GM23338 (cell line): ENCODE measurements at regions not wholly inside any gene's neighbourhood (a gene's known extent, or its start where the extent isn't known, plus 50 kb on each side); places are given as distances from the start of the nearest gene placed in this dataset.

Source experiments
- ATAC-seq: fragments of 200-7000 bp; cut with Tn5 transposase; 3 replicates; pipeline ENCODE4 v1.9.1; 2020
- DNase-seq: peaks from one replicate; pipeline ENCODE4 v3.0.0-alpha.2; 2015; ENCODE audit warnings: low spot score
- H2AFZ ChIP-seq: fragments of 200-600 bp; sonication (generic); 2 replicates; pipeline ENCODE4 v1.8.0; 2016; ENCODE audit warnings: antibody characterized with exemption, mild to moderate bottlenecking, moderate library complexity
- H3F3A ChIP-seq: fragments of 200-600 bp; sonication (generic); replicated peaks from 2 replicates; pipeline ENCODE4 v1.8.0; 2017; ENCODE audit warnings: antibody characterized with exemption, mixed run types, low read depth
- H3K27ac ChIP-seq: fragments of 200-600 bp; sonication (generic); 2 replicates; pipeline ENCODE4 v1.6.1; 2016; ENCODE audit warnings: low read depth
- H3K27me3 ChIP-seq: fragments of 200-600 bp; sonication (generic); 2 replicates; pipeline ENCODE4 v1.8.0; 2016; ENCODE audit warnings: mild to moderate bottlenecking, mixed run types, moderate library complexity; ENCODE audit not compliant: insufficient read depth
- H3K36me3 ChIP-seq: fragments of 200-600 bp; sonication (generic); 2 replicates; pipeline ENCODE4 v1.8.0; 2016; ENCODE audit warnings: mild to moderate bottlenecking; ENCODE audit not compliant: insufficient read depth
- H3K4me1 ChIP-seq: fragments of 200-600 bp; sonication (generic); 2 replicates; pipeline ENCODE4 v1.8.0; 2016; ENCODE audit warnings: mild to moderate bottlenecking, moderate library complexity; ENCODE audit not compliant: insufficient read depth
- H3K4me2 ChIP-seq: fragments of 200-600 bp; sonication (generic); 2 replicates; pipeline ENCODE4 v1.7.1; 2017; ENCODE audit warnings: mixed run types
- H3K4me3 ChIP-seq: fragments of 200-600 bp; sonication (generic); 2 replicates; pipeline ENCODE4 v1.6.1; 2016; ENCODE audit warnings: mixed run types
- H3K79me2 ChIP-seq: fragments of 200-600 bp; sonication (generic); replicated peaks from 2 replicates; pipeline ENCODE4 v1.8.0; 2017; ENCODE audit warnings: mild to moderate bottlenecking; ENCODE audit not compliant: insufficient read depth
- H3K9me2 ChIP-seq: fragments of 200-600 bp; sonication (generic); 2 replicates; pipeline ENCODE4 v1.8.0; 2017; ENCODE audit not compliant: insufficient read depth
- H4K20me1 ChIP-seq: fragments of 200-600 bp; sonication (generic); replicated peaks from 2 replicates; pipeline ENCODE4 v1.8.0; 2017; ENCODE audit warnings: mild to moderate bottlenecking; ENCODE audit not compliant: insufficient read depth
- H3K27ac Mint-ChIP-seq: 2 replicates; pipeline ENCODE4 v1.8.0; 2020; ENCODE audit warnings: inconsistent platforms, mild to moderate bottlenecking, moderate library complexity, mixed read lengths
- H3K27me3 Mint-ChIP-seq: 3 replicates; pipeline ENCODE4 v1.8.0; 2022; ENCODE audit warnings: low read depth, mild to moderate bottlenecking, moderate library complexity, mixed read lengths, inconsistent platforms; ENCODE audit not compliant: insufficient read depth, poor library complexity
- H3K36me3 Mint-ChIP-seq: 3 replicates; pipeline ENCODE4 v1.8.0; 2021; ENCODE audit warnings: low read depth, mild to moderate bottlenecking, inconsistent platforms, moderate library complexity, mixed read lengths
- H3K4me1 Mint-ChIP-seq: 3 replicates; pipeline ENCODE4 v1.8.0; 2020; ENCODE audit warnings: mild to moderate bottlenecking, inconsistent platforms, mixed read lengths
- H3K4me3 Mint-ChIP-seq: 3 replicates; pipeline ENCODE4 v1.8.0; 2021; ENCODE audit warnings: moderate library complexity, mild to moderate bottlenecking, inconsistent platforms, mixed read lengths
- H3K9me3 Mint-ChIP-seq: 3 replicates; pipeline ENCODE4 v1.8.0; 2020; ENCODE audit warnings: moderate library complexity, mild to moderate bottlenecking, inconsistent platforms, mixed read lengths
- CREB1 ChIP-seq: fragments of 250-450 bp; sonication (Bioruptor Pico); IDR thresholded peaks from 2 replicates; pipeline ENCODE4 v1.5.0; 2020; ENCODE audit warnings: low read depth, mild to moderate bottlenecking, moderate library complexity
- CTCF ChIP-seq, 2 experiments: fragments of 200-600 bp in 1 of 2; sonication (generic) in 1 of 2; conservative IDR thresholded peaks; 2 replicates each; pipeline versions ENCODE4 v1.5.1 to v1.6.1; 2016 to 2017; ENCODE audit warnings: antibody characterized with exemption in 2 of 2, low read depth in 2 of 2, mild to moderate bottlenecking in 2 of 2, moderate library complexity in 1 of 2
- ETS1 ChIP-seq: IDR thresholded peaks from 2 replicates; pipeline ENCODE4 v1.6.1; 2016; ENCODE audit warnings: antibody characterized with exemption
- EZH2phosphoT487 ChIP-seq: fragments of 200-600 bp; sonication (generic); IDR thresholded peaks from one replicate; pipeline ENCODE4 v1.8.1; 2018; ENCODE audit warnings: antibody characterized with exemption; ENCODE audit not compliant: unreplicated experiment
- JUNB ChIP-seq: IDR thresholded peaks from one replicate; pipeline ENCODE4 v1.6.1; 2016; ENCODE audit warnings: antibody characterized with exemption; ENCODE audit not compliant: unreplicated experiment
- POLR2AphosphoS5 ChIP-seq: IDR thresholded peaks from 2 replicates; pipeline ENCODE4 v1.6.1; 2016; ENCODE audit warnings: antibody characterized with exemption, low read depth
- REST ChIP-seq: IDR thresholded peaks from one replicate; pipeline ENCODE4 v1.6.1; 2018; ENCODE audit warnings: antibody characterized with exemption; ENCODE audit not compliant: unreplicated experiment
- ZNF114 ChIP-seq: fragments of 250-450 bp; sonication (Bioruptor Pico); IDR thresholded peaks from 2 replicates; pipeline ENCODE4 v1.5.0; 2020; ENCODE audit warnings: mild to moderate bottlenecking, moderate library complexity
- ZNF331 ChIP-seq: fragments of 250-450 bp; sonication (Bioruptor Pico); IDR thresholded peaks from 2 replicates; pipeline ENCODE4 v1.5.0; 2020; ENCODE audit warnings: low read depth, mild to moderate bottlenecking, moderate library complexity
- ZNF462 ChIP-seq: fragments of 250-450 bp; sonication (Bioruptor Pico); IDR thresholded peaks from 2 replicates; pipeline ENCODE4 v1.5.0; 2020; ENCODE audit warnings: mild to moderate bottlenecking, moderate library complexity

GRCh38 chr15:97114900-97115760, 784.6 kb downstream of the NR2F2 start:
- H3K36me3 Mint-ChIP-seq = no peaks in the 10 kb centered on the region

More at GRCh38 chr15:97114900-97115760, 784.6 kb downstream of the NR2F2 start:
- Histone ChIP-seq H3F3A (no peaks in the 10 kb centered on the region), H3K79me2 (no peaks in the 10 kb centered on the region), H3K27me3 (no peaks in the 10 kb centered on the region), H3K4me1 (no peaks in the 10 kb centered on the region), H3K27ac (no peak overlapping the region), H3K36me3 (no peaks in the 10 kb centered on the region), H4K20me1 (no peaks in the 10 kb centered on the region), H2AFZ (no peak overlapping the region), H3K9me2 (no peaks in the 10 kb centered on the region), H3K4me3 (no peak overlapping the region), H3K4me2 (no peak overlapping the region)
- H3K9me3 Mint-ChIP-seq = no peaks in the 10 kb centered on the region; the same call in 2 of the 3 replicates
- H3K27me3 Mint-ChIP-seq = no peaks in the 10 kb centered on the region
- no peak overlapping the region for H3K4me3 Mint-ChIP-seq
- ATAC-seq = no peak
- no peak overlapping the region for H3K27ac Mint-ChIP-seq
- H3K4me1 Mint-ChIP-seq = peaks cover 4% of the 10 kb centered on the region; the same call in 1 of the 3 replicates
- DNase-seq = no peak
- no peak for TF ChIP-seq JUNB
- TF ChIP-seq REST = no peak
- no peak for TF ChIP-seq CTCF (conservative IDR thresholded peaks at IDR 0.05; ENCODE audit: low read depth in 2 of 2)
- no peak for TF ChIP-seq CREB1 (CRISPR knock-in tag)
- TF ChIP-seq EZH2phosphoT487 = no peak
- TF ChIP-seq ZNF114 (CRISPR knock-in tag) = no peak
- TF ChIP-seq POLR2AphosphoS5 = no peak
- no peak for TF ChIP-seq ETS1
- TF ChIP-seq ZNF462 (CRISPR knock-in tag) = no peak
- no peak for TF ChIP-seq ZNF331 (CRISPR knock-in tag)
